Psoas muscle (tissue), 7 donors: ENCODE measurements at regions not wholly inside any gene's neighbourhood (a gene's known extent, or its start where the extent isn't known, plus 50 kb on each side); places are given as distances from the start of the nearest gene placed in this dataset.

Source experiments
- ATAC-seq, 4 donors: fragments of 200-7000 bp; cut with Tn5 transposase; one replicate each; pipeline ENCODE4 v1.9.1; 2020; ENCODE audit warnings: moderate library complexity in 3 of 4, mild to moderate bottlenecking in 2 of 4
- DNase-seq, 2 donors: peaks; one replicate each; pipeline ENCODE4 v3.0.0-alpha.2; 2020
- H3K27ac ChIP-seq: fragments of 200-600 bp; one replicate; pipeline ENCODE4 v1.8.0; 2022
- H3K27me3 ChIP-seq, 3 donors: fragments of 200-600 bp in 1 of 3; one replicate each; pipeline versions ENCODE4 v1.6.1 to v1.8.0; 2013 to 2022; ENCODE audit warnings: low read length in 2 of 3, mild to moderate bottlenecking in 2 of 3, moderate library complexity in 1 of 3; ENCODE audit not compliant: insufficient read depth in 3 of 3
- H3K36me3 ChIP-seq, 2 donors: fragments of 200-600 bp in 1 of 2; one replicate each; pipeline versions ENCODE4 v1.6.1 to v1.8.0; 2013 to 2022; ENCODE audit warnings: low read depth in 1 of 2, mild to moderate bottlenecking in 1 of 2, moderate library complexity in 1 of 2; ENCODE audit not compliant: insufficient read depth in 1 of 2
- H3K4me1 ChIP-seq: fragments of 200-600 bp; one replicate; pipeline ENCODE4 v1.8.0; 2022
- H3K4me3 ChIP-seq: fragments of 200-600 bp; one replicate; pipeline ENCODE4 v1.8.0; 2022; ENCODE audit warnings: mild to moderate bottlenecking
- H3K9me3 ChIP-seq: fragments of 200-600 bp; one replicate; pipeline ENCODE4 v1.8.0; 2022
- CTCF ChIP-seq: fragments of 200-600 bp; IDR thresholded peaks from one replicate; pipeline ENCODE4 v1.8.0; 2022; ENCODE audit warnings: antibody characterized with exemption
- WGBS, 3 donors: extraction: QIAGEN DNeasy Blood & Tissue Kit; methylation state at CpG; one replicate each; pipeline versions ENCODE4 v1.1.6 to v1.1.7; 2013; 5-methylcytosine and 5-hydroxymethylcytosine counted together
- intact Hi-C, 2 donors: fragments of 100-400 bp; cut with DNase I; formaldehyde crosslinking; loops; one replicate each; pipeline versions ENCODE4 v1.11.0 to v1.14.2; 2022
- donor health status: healthy with polysubstance abuse.
- donor health status: DM: no; HTN: no; CAD: no; lungs with moderate emphysema.
- donor health status: Bipolar disorder and iron deficiency.
- donor health status: healthy.
- donor health status: DM: yes; HTN: yes; CAD: no.
- donor health status: DM: no; HTN: no; CAD: no.
- donor health status: DM: yes; HTN: yes; CAD: no.

DNA sequence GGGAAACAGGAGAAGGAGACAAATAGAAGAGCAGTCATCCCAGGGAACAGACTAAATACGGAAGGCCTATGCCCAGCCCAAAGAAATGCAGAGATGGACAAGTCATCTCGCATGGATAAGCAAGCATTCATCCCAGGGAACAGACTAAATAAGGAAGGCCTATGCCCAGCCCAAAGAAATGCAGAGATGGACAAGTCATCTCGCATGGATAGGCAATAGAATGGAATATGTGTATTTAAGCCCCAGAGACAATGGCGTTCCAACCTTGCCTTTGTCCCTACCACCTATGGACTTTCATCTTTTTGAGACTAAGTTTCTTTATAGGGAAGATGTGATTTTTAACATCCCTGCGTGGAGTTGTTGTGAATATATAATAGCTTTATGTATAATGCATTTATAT lies 242.2 kb upstream of the TNC start:
- ATAC-seq (no peak), DNase-seq (no peak)
- H3K4me1 ChIP-seq: no peaks in the 10 kb centered on the region
- intact Hi-C loops: no loop called here
- 90 to 96% (median 95%) methylated on average over 5 of the region's 5 CpGs for WGBS, 3 donors
- H3K4me3 ChIP-seq: no peak overlapping the region
- H3K27me3 ChIP-seq: no peaks in the 10 kb centered on the region
- no peaks in the 10 kb centered on the region for H3K36me3 ChIP-seq
- H3K9me3 ChIP-seq: no peaks in the 10 kb centered on the region
- no peak overlapping the region for H3K27ac ChIP-seq
- TF ChIP-seq CTCF: no peak

- no peak overlapping the region for H3K4me3 ChIP-seq
- no peaks in the 10 kb centered on the region for H3K4me1 ChIP-seq
- ATAC-seq: no peak
- TF ChIP-seq CTCF: no peak
- WGBS, 3 donors: 46 to 48% (median 48%) methylated on average over 2 of the region's 2 CpGs
- intact Hi-C loops: no loop called here
- no peak for DNase-seq
- H3K36me3 ChIP-seq: no peaks in the 10 kb centered on the region
- H3K27me3 ChIP-seq: no peaks in the 10 kb centered on the region
- no peak overlapping the region for H3K27ac ChIP-seq
- no peaks in the 10 kb centered on the region for H3K9me3 ChIP-seq
These were observed 244.1 kb upstream of the TNC start for GRCh38 chr9:115362101-115362500.

GRCh38 chr9:115362640-115363039 lies 244.7 kb upstream of the TNC start:
- no peak overlapping the region for H3K27ac ChIP-seq
- WGBS, 3 donors: 44 to 57% (median 47%) methylated on average over 2 of the region's 2 CpGs
- H3K9me3 ChIP-seq: no peaks in the 10 kb centered on the region
- no peaks in the 10 kb centered on the region for H3K4me1 ChIP-seq
- H3K4me3 ChIP-seq: no peak overlapping the region
- TF ChIP-seq CTCF: no peak
- no peaks in the 10 kb centered on the region for H3K27me3 ChIP-seq
- DNase-seq (no peak), ATAC-seq (no peak)
- H3K36me3 ChIP-seq: no peaks in the 10 kb centered on the region
- intact Hi-C loops: no loop called here

DNA sequence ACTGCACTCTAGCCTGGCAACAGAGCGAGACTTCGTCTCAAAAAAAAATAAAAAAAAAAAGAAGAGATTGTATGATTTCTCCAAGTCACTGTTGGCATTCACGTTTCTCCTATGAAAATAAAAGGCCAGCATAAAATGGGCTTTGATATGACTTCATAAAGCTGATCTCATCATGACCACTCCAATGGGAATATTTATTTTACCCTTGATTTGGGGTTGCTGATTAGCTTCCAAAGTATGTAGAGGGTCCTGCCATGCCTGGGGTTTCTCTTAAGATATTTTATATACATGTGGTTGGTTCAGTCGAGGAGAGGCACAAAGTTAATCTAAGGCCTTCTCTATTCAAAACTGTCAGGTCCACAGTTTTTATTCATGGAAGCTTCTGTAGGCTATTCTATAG lies 247.0 kb upstream of the TNC start:
- 86 to 89% (median 86%) methylated on average over 4 of the region's 4 CpGs for WGBS, 3 donors
- intact Hi-C loops: no loop called here
- ATAC-seq: no peak

More for the DNA sequence above, 247.0 kb upstream of the TNC start:
- no peak for DNase-seq
- H3K36me3 ChIP-seq: no peaks in the 10 kb centered on the region
- no peak overlapping the region for H3K27ac ChIP-seq
- H3K27me3 ChIP-seq: no peaks in the 10 kb centered on the region
- no peaks in the 10 kb centered on the region for H3K4me1 ChIP-seq
- no peak for TF ChIP-seq CTCF
- no peaks in the 10 kb centered on the region for H3K9me3 ChIP-seq
- H3K4me3 ChIP-seq: no peak overlapping the region
